ENCODE measurements at regions not wholly inside any gene's neighbourhood (a gene's known extent, or its start where the extent isn't known, plus 50 kb on each side); places are given as distances from the start of the nearest gene placed in this dataset.
"Not testable (repeated sequence)": the region's sequence is repeated elsewhere in the genome, so short reads cannot be mapped to it uniquely, and the experiment has no call there.

DNA sequence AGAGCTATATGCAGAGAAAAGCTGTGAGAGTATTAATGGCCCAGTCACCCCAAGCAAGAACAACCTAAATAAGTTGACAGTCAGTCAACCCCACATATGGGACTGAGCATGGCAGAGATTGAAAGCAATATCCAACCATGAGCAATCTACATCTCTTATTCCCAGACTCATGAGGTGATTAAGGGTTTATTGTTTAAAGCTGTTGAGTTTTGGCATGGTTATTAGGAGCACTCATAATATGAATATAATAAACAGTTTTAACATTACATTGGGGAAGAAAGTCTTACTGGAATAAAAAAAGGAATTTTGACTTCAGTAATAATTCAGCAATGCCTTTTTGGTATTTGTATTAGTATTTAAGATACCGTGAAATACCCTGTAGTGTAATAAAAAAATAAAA is 1627.4 kb downstream of the STIM2 start:
- Histone ChIP-seq H3K9me3 (replicated peaks) (no peaks in the 10 kb centered on the region), H3K36me3 (no peaks in the 10 kb centered on the region), H3K27ac (replicated peaks) (no peak overlapping the region), H3K4me1 (no peaks in the 10 kb centered on the region), H3K27me3 (ENCODE audit: low read depth) (no peaks in the 10 kb centered on the region), H3K4me3 (no peak overlapping the region)
- intact Hi-C loops (cut with micrococcal nuclease): no loop called here
- TF ChIP-seq, protein P1, sequence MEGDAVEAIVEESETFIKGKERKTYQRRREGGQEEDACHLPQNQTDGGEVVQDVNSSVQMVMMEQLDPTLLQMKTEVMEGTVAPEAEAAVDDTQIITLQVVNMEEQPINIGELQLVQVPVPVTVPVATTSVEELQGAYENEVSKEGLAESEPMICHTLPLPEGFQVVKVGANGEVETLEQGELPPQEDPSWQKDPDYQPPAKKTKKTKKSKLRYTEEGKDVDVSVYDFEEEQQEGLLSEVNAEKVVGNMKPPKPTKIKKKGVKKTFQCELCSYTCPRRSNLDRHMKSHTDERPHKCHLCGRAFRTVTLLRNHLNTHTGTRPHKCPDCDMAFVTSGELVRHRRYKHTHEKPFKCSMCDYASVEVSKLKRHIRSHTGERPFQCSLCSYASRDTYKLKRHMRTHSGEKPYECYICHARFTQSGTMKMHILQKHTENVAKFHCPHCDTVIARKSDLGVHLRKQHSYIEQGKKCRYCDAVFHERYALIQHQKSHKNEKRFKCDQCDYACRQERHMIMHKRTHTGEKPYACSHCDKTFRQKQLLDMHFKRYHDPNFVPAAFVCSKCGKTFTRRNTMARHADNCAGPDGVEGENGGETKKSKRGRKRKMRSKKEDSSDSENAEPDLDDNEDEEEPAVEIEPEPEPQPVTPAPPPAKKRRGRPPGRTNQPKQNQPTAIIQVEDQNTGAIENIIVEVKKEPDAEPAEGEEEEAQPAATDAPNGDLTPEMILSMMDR (IDR thresholded peaks at IDR 0.05; ENCODE audit: borderline replicate concordance): no peak
- DNase-seq: no peak

DNA sequence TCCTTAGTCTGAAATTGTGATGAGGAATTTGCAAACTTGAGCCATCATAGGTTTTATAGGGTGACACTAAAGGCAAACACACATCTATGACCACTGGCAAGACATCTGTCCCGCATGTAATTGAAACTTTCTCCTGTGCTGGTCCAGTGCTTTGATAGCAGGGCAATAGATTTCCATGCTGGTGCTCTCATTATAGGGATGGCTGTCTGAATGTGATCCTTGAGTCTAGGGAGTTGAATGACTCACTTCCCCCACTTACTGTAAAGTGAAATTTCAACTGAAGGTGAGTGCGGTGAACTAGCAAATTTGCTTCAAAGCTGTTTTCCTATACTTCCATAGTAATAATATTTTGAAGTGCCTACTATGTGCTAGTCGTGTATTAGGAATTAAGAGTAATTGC is 1630.0 kb downstream of the STIM2 start:
- H3K4me3 ChIP-seq: no peak overlapping the region
- no peaks in the 10 kb centered on the region for H3K27me3 ChIP-seq (ENCODE audit: low read depth)
- peaks cover 7% of the 10 kb centered on the region for H3K9me3 ChIP-seq (replicated peaks)
- TF ChIP-seq, protein P1 (IDR thresholded peaks at IDR 0.05; ENCODE audit: borderline replicate concordance): no peak
- H3K4me1 ChIP-seq: no peaks in the 10 kb centered on the region
- DNase-seq: no peak
- intact Hi-C loops (cut with micrococcal nuclease): no loop called here
- no peaks in the 10 kb centered on the region for H3K36me3 ChIP-seq
- H3K27ac ChIP-seq (replicated peaks): no peak overlapping the region

DNA sequence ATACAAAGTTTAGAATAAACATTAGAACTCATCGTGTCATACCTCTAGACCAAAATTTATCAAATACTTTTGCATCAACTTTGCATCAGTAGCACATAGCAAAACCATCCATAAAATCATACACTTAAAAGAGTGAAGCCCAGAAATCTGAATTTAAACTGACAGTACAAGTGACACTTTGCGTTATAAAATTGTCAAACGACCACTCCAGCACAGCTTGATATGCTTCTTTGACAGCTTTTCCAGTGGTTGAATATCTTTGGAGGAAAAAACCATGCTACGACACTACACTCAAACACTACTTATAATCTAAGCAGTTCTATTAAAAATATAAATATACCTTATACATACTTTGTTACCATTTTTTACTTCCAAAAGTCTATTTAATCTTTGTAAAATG is 1644.4 kb downstream of the STIM2 start:
- intact Hi-C loops (cut with micrococcal nuclease): no loop called here
- Histone ChIP-seq H3K9me3 (replicated peaks) (no peaks in the 10 kb centered on the region), H3K27ac (replicated peaks) (no peak overlapping the region), H3K4me1 (no peaks in the 10 kb centered on the region), H3K4me3 (no peak overlapping the region), H3K27me3 (ENCODE audit: low read depth) (no peaks in the 10 kb centered on the region), H3K36me3 (no peaks in the 10 kb centered on the region)
- no peak for DNase-seq
- TF ChIP-seq, protein P1 (IDR thresholded peaks at IDR 0.05; ENCODE audit: borderline replicate concordance): no peak

DNA sequence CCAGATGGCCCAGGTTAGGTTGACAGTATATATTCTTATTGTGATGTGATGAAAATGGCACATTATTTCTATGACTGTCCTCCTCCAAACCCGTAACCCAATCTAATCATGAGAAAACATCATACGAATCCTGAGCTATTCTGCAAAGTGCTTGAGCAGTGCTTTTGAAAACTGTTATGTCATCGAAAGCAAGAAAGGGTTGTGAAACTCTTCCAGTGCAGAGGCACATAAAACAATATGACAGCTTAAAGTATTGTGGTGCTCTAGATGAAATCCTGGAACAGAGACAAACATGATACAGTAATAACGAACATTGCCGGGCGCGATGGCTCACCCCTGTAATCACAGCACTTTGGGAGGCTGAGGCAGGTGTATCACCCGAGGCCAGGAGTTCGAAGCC is 1648.0 kb downstream of the STIM2 start:
- no peak for DNase-seq
- TF ChIP-seq, protein P1 (IDR thresholded peaks at IDR 0.05; ENCODE audit: borderline replicate concordance): no peak
- no peak overlapping the region for H3K4me3 ChIP-seq
- H3K27me3 ChIP-seq (ENCODE audit: low read depth): no peaks in the 10 kb centered on the region
- no peaks in the 10 kb centered on the region for H3K9me3 ChIP-seq (replicated peaks)
- H3K36me3 ChIP-seq: no peaks in the 10 kb centered on the region
- intact Hi-C loops (cut with micrococcal nuclease): no loop called here
- no peak overlapping the region for H3K27ac ChIP-seq (replicated peaks)
- no peaks in the 10 kb centered on the region for H3K4me1 ChIP-seq

DNA sequence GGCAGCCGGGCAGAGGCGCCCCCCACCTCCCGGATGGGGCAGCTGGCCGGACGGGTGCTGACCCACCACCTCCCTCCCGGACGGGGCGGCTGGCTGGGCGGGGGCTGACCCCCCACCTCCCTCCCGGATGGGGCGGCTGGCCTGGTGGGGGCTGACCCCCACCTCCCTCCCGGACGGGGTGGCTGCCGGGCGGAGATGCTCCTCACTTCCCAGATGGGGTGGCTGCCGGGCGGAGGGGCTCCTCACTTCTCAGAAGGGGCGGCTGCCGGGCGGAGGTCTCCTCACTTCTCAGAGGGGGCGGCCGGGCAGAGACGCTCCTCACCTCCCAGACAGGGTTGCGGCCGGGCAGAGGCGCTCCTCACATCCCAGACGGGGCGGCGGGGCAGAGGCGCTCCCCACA is 1654.1 kb downstream of the STIM2 start:
- H3K27ac ChIP-seq (replicated peaks); H3K36me3 ChIP-seq; H3K4me3 ChIP-seq; H3K4me1 ChIP-seq; H3K27me3 ChIP-seq (ENCODE audit: low read depth); intact Hi-C loops (cut with micrococcal nuclease); DNase-seq; H3K9me3 ChIP-seq (replicated peaks): not testable (repeated sequence)

DNA sequence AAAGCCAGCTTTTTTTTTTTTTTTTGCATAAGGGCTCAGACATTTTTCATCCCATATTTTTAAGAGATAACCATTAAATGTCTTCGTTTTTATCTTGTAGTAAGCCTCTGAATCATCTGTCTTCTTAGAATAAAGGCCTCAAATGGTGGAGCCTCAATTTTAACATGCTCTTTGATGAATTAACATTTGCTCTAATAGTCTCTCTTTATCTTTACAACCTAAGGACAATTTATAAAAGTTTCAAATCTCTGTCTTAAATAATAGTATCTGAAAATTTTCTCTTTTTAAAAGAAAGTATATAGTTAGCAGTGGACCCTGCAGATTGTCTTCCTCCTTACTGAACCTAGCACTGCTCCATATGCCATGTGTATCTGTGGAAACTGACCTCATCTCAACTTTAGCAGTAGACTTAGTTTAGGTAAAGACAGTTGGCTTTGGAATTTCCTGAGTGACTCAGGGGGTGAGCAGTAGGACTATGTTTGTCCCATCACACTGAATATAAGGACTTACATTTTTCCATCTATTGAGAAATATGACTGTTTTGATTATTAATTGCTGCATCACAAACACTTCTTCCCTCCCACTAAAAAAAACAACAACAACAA is 1658.0 kb downstream of the STIM2 start:
- Histone ChIP-seq H3K9me3 (replicated peaks) (no peaks in the 10 kb centered on the region), H3K36me3 (no peaks in the 10 kb centered on the region), H3K27ac (replicated peaks) (no peak overlapping the region), H3K27me3 (ENCODE audit: low read depth) (no peaks in the 10 kb centered on the region), H3K4me1 (no peaks in the 10 kb centered on the region), H3K4me3 (no peak overlapping the region)
- DNase-seq: no peak
- TF ChIP-seq, protein P1 (IDR thresholded peaks at IDR 0.05; ENCODE audit: borderline replicate concordance): no peak
- intact Hi-C loops (cut with micrococcal nuclease): no loop called here
